ENCODE measurements at regions not wholly inside any gene's neighbourhood (a gene's known extent, or its start where the extent isn't known, plus 50 kb on each side); places are given as distances from the start of the nearest gene placed in this dataset.

- POLR2A ChIA-PET: no interaction called here
- Histone ChIP-seq H4K20me1 (ENCODE audit: control insufficient read depth, insufficient read depth) (no peaks in the 10 kb centered on the region), H3K4me3 (no peak overlapping the region), H3K79me2 (ENCODE audit: control insufficient read depth, insufficient read depth, low read length) (no peaks in the 10 kb centered on the region), H3K4me2 (ENCODE audit: control insufficient read depth, insufficient read depth) (no peak overlapping the region), H3K4me1 (ENCODE audit: control insufficient read depth, insufficient read depth, low read length) (peaks cover 4% of the 10 kb centered on the region), H3K36me3 (ENCODE audit: control insufficient read depth in 2 of 2, insufficient read depth in 2 of 2, low read length in 1 of 2) (no peaks in the 10 kb centered on the region), H3K27me3 (replicated peaks in 1 of 2; ENCODE audit: control insufficient read depth in 2 of 2, insufficient read depth in 2 of 2, low read length in 1 of 2) (no peaks in the 10 kb centered on the region), H3K9ac (ENCODE audit: control insufficient read depth, insufficient read depth, low read length) (no peak overlapping the region), H2AFZ (ENCODE audit: control insufficient read depth, low read depth, low read length) (no peak overlapping the region), H3K27ac (ENCODE audit: control insufficient read depth, insufficient read depth) (no peak overlapping the region), H3K9me3 (replicated peaks; ENCODE audit: control insufficient read depth, insufficient read depth, low read length) (no peaks in the 10 kb centered on the region)
- 45% methylated on average over 9 of the region's 9 CpGs for WGBS (ENCODE audit: insufficient coverage, insufficient replicate concordance, low lambda C conversion rate, missing lambda C conversion rate)
- ATAC-seq (no peak), DNase-seq (ENCODE audit: low read depth, low spot score) (no peak), FAIRE-seq (no peak)
- TF ChIP-seq BCL3 (IDR thresholded peaks at IDR 0.05; ENCODE audit: borderline replicate concordance, insufficient read depth, low read depth, low read length, poor library complexity, severe bottlenecking) (no peak), CUX1 (IDR thresholded peaks at IDR 0.05; ENCODE audit: insufficient replicate concordance, low read depth, low read length) (no peak), SPI1 (IDR thresholded peaks at IDR 0.05; ENCODE audit: borderline replicate concordance, insufficient read depth, low read depth, low read length) (no peak), HDAC2 (IDR thresholded peaks at IDR 0.05) (no peak), CREB1 (IDR thresholded peaks at IDR 0.05; ENCODE audit: low read depth) (no peak), RAD21 (IDR thresholded peaks at IDR 0.05; ENCODE audit: insufficient read depth, low read depth, low read length) (peak; percentile 30; the same call in 1 of the 2 replicates), ZBED1 (IDR thresholded peaks at IDR 0.05; ENCODE audit: borderline replicate concordance) (no peak), IRF4 (IDR thresholded peaks at IDR 0.05; ENCODE audit: low read depth, low read length) (no peak), MTA2 (IDR thresholded peaks at IDR 0.05; ENCODE audit: low read depth) (no peak), HDAC6 (IDR thresholded peaks at IDR 0.05; ENCODE audit: unreplicated experiment) (no peak), ZNF622 (IDR thresholded peaks at IDR 0.05) (no peak), CTCF (IDR thresholded peaks at IDR 0.05 in 2 of 3, conservative IDR thresholded peaks at IDR 0.05 in 1 of 3; ENCODE audit: control insufficient read depth in 2 of 3, extremely low read depth in 1 of 3, insufficient read depth in 1 of 3, low read depth in 3 of 3, low read length in 3 of 3) (peak in 1 of 3 experiments; percentile 19; a peak in 2 of 6 replicates), RELB (IDR thresholded peaks at IDR 0.05; ENCODE audit: low read depth) (no peak)
- BruUV-seq (replicated peaks): no TSS peak
- in situ Hi-C loops (cut with MboI) (no loop called here), intact Hi-C loops (cut with micrococcal nuclease; ENCODE audit: unreplicated experiment) (no loop called here)
- SMC1A ChIA-PET (ENCODE audit: uncharacterized antibody, unreplicated experiment): no interaction called here
- CTCF ChIA-PET: interaction anchor here (0.6 kb wide), 1 partner anchor 120 kb away, joined by 3 read pairs; no protein-coding TSS in a partner anchor
- RAD21 ChIA-PET (ENCODE audit: unreplicated experiment): no interaction called here
These were observed 142.1 kb downstream of the CPEB2 start for GRCh38 chr4:15144249-15144966.
